Neural cell (in vitro differentiated cells): ENCODE measurements at regions not wholly inside any gene's neighbourhood (a gene's known extent, or its start where the extent isn't known, plus 50 kb on each side); places are given as distances from the start of the nearest gene placed in this dataset.
"Not testable (repeated sequence)": the region's sequence is repeated elsewhere in the genome, so short reads cannot be mapped to it uniquely, and the experiment has no call there.

Source experiments
- H2AFZ ChIP-seq: fragments of 200-600, 300-800 bp; sonication (generic), shearing (Covaris generic); 2 replicates; pipeline ENCODE4 v1.6.0; 2014; ENCODE audit warnings: low read depth, mild to moderate bottlenecking, antibody characterized with exemption, low read length, moderate library complexity
- H3F3A ChIP-seq: fragments of 200-600 bp; shearing (Covaris generic); 2 replicates; pipeline ENCODE4 v1.6.1; 2016; ENCODE audit warnings: mild to moderate bottlenecking, moderate library complexity, mixed read lengths, antibody characterized with exemption, low read length; ENCODE audit not compliant: insufficient read depth, poor library complexity, severe bottlenecking
- H3K27ac ChIP-seq: fragments of 200-600, 300-800 bp; sonication (generic), shearing (Covaris generic); 2 replicates; pipeline ENCODE4 v1.5.1; 2014; ENCODE audit warnings: mild to moderate bottlenecking, low read length, moderate library complexity
- H3K27me3 ChIP-seq: fragments of 300-800, 200-600 bp; sonication (generic), shearing (Covaris generic); 2 replicates; pipeline ENCODE4 v1.6.0; 2014; ENCODE audit warnings: mild to moderate bottlenecking, low read depth, low read length, moderate library complexity; ENCODE audit not compliant: insufficient read depth
- H3K36me3 ChIP-seq: fragments of 300-800, 200-600 bp; sonication (generic), shearing (Covaris generic); 2 replicates; pipeline ENCODE4 v1.5.1; 2014; ENCODE audit warnings: mild to moderate bottlenecking, antibody characterized with exemption, low read length, moderate library complexity; ENCODE audit not compliant: insufficient read depth
- H3K4me2 ChIP-seq: fragments of 300-800, 200-600 bp; sonication (generic), shearing (Covaris generic); 2 replicates; pipeline ENCODE4 v1.6.0; 2014; ENCODE audit warnings: mild to moderate bottlenecking, low read length
- H3K4me3 ChIP-seq: fragments of 300-800, 200-600 bp; sonication (generic), shearing (Covaris generic); 2 replicates; pipeline ENCODE4 v1.5.1; 2014; ENCODE audit warnings: mild to moderate bottlenecking, low read length, moderate library complexity
- H3K79me2 ChIP-seq: fragments of 200-600 bp; shearing (Covaris generic); replicated peaks from 2 replicates; pipeline ENCODE4 v1.6.0; 2014; ENCODE audit warnings: mild to moderate bottlenecking, low read length, moderate library complexity; ENCODE audit not compliant: insufficient read depth
- H3K9ac ChIP-seq: fragments of 300-800, 200-600 bp; sonication (generic), shearing (Covaris generic); 2 replicates; pipeline ENCODE4 v1.6.1; 2016; ENCODE audit warnings: mild to moderate bottlenecking, low read length, mixed read lengths
- H3K9me2 ChIP-seq: fragments of 200-600 bp; shearing (Covaris generic); 2 replicates; pipeline ENCODE4 v1.6.1; 2016; ENCODE audit warnings: mild to moderate bottlenecking, low read length, mixed read lengths; ENCODE audit not compliant: insufficient read depth
- H3K9me3 ChIP-seq: fragments of 200-600, 300-800 bp; sonication (generic), shearing (Covaris generic); 2 replicates; pipeline ENCODE4 v1.6.1; 2016; ENCODE audit warnings: mild to moderate bottlenecking, mixed run types, low read length, moderate library complexity, mixed read lengths
- H4K20me1 ChIP-seq: fragments of 200-600 bp; shearing (Covaris generic); 2 replicates; pipeline ENCODE4 v1.6.1; 2016; ENCODE audit warnings: mild to moderate bottlenecking, mixed run types; ENCODE audit not compliant: insufficient read depth
- CTCF ChIP-seq: fragments of 450-650 bp; IDR thresholded peaks from 2 replicates; pipeline ENCODE4 v1.5.1; 2014; ENCODE audit warnings: antibody characterized with exemption, mild to moderate bottlenecking, moderate library complexity; ENCODE audit not compliant: poor library complexity, severe bottlenecking
- EP300 ChIP-seq: fragments of 450-650 bp; conservative IDR thresholded peaks from 2 replicates; pipeline ENCODE4 v1.6.1; 2014; ENCODE audit warnings: antibody characterized with exemption, mild to moderate bottlenecking, moderate library complexity; ENCODE audit not compliant: poor library complexity, severe bottlenecking
- EZH2 ChIP-seq: fragments of 200-600, 300-800 bp; shearing (Covaris generic), sonication (generic); IDR thresholded peaks from 2 replicates; pipeline ENCODE4 v1.6.1; 2014; ENCODE audit warnings: antibody characterized with exemption, low read length, borderline replicate concordance, mild to moderate bottlenecking; ENCODE audit not compliant: insufficient read depth, poor library complexity, severe bottlenecking
- MXI1 ChIP-seq: fragments of 450-650 bp; conservative IDR thresholded peaks from 2 replicates; pipeline ENCODE4 v1.6.1; 2014; ENCODE audit warnings: antibody characterized with exemption, mild to moderate bottlenecking; ENCODE audit not compliant: poor library complexity, severe bottlenecking
- POLR2AphosphoS5 ChIP-seq: IDR thresholded peaks from 2 replicates; pipeline ENCODE4 v1.6.1; 2012
- RAD21 ChIP-seq: fragments of 450-650 bp; conservative IDR thresholded peaks from 2 replicates; pipeline ENCODE4 v1.6.1; 2014; ENCODE audit warnings: antibody characterized with exemption, mild to moderate bottlenecking, moderate library complexity
- SMC3 ChIP-seq: fragments of 450-650 bp; conservative IDR thresholded peaks from 2 replicates; pipeline ENCODE4 v1.6.1; 2014; ENCODE audit warnings: antibody characterized with exemption, mild to moderate bottlenecking, moderate library complexity; ENCODE audit not compliant: poor library complexity
- TF ChIP-seq, protein P1 (sequence below): IDR thresholded peaks from 2 replicates; pipeline ENCODE4 v1.6.1; 2012; ENCODE audit warnings: borderline replicate concordance

DNA sequence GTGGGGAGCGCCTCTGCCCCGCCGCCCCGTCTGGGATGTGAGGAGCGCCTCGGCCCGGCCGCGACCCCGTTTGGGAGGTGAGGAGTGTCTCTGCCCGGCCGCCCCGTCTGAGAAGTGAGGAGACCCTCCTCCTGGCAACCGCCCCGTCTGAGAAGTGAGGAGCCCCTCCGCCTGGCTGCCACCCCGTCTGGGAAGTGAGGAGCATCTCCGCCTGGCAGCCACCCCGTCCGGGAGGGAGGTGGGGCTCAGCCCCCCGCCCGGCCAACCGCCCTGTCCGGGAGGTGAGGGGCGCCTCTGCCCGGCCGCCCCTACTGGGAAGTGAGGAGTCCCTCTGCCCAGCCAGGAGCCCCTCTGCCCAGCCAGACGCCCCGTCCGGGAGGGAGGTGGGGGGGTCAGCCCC, 61.8 kb upstream of the SVIL start:
- peaks cover 15% of the 10 kb centered on the region for H3K79me2 ChIP-seq
- not testable (repeated sequence) for H3K27ac ChIP-seq, H3K27me3 ChIP-seq, H3F3A ChIP-seq, H3K9me2 ChIP-seq, H3K36me3 ChIP-seq, H3K4me2 ChIP-seq, H3K4me3 ChIP-seq, H3K9me3 ChIP-seq, H4K20me1 ChIP-seq, H3K9ac ChIP-seq, H2AFZ ChIP-seq

DNA sequence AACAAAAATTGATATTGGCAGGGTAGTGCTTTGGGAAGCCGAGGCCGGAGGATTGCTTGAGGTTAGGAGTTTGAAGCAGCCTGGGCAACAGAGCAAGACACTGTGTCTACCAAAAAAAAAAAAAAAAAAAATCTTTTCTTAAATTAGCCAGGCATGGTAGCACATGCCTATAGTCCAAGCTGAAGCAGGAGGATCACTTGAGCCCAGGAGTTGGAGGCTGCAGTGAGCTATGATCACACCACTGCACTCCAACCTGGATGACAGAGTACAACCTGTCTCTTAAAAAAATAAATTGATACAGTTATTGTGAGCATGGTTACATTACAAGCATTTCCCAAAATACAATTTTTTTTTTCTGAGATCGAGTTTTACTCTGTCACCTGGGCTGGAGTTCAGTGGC, 59.4 kb upstream of the SVIL start:
- no peaks in the 10 kb centered on the region for H3K27me3 ChIP-seq
- H3K79me2 ChIP-seq = peaks cover 15% of the 10 kb centered on the region

GRCh38 chr10:29692121-29692539, 57.4 kb upstream of the SVIL start:
- no peak overlapping the region for H3K27ac ChIP-seq
- H3K36me3 ChIP-seq = no peaks in the 10 kb centered on the region
- no peaks in the 10 kb centered on the region for H3K9me2 ChIP-seq
- H3K79me2 ChIP-seq = peaks cover 15% of the 10 kb centered on the region
- no peak overlapping the region for H3K9ac ChIP-seq
- no peaks in the 10 kb centered on the region for H3K27me3 ChIP-seq
- TF ChIP-seq MXI1 (no peak), POLR2AphosphoS5 (no peak), RAD21 (no peak), EZH2 (no peak), EP300 (no peak)
- no peaks in the 10 kb centered on the region for H3K9me3 ChIP-seq
- H3K4me3 ChIP-seq = no peak overlapping the region
- no peak overlapping the region for H3K4me2 ChIP-seq
- H4K20me1 ChIP-seq = no peaks in the 10 kb centered on the region
- H2AFZ ChIP-seq = no peak overlapping the region
- H3F3A ChIP-seq = no peaks in the 10 kb centered on the region

More for the DNA sequence above, 59.4 kb upstream of the SVIL start:
- no peaks in the 10 kb centered on the region for H3F3A ChIP-seq
- H3K9ac ChIP-seq = no peak overlapping the region
- no peak overlapping the region for H3K4me3 ChIP-seq
- H3K36me3 ChIP-seq = no peaks in the 10 kb centered on the region
- no peaks in the 10 kb centered on the region for H3K9me3 ChIP-seq
- TF ChIP-seq RAD21 (no peak), CTCF (no peak), POLR2AphosphoS5 (no peak), SMC3 (no peak)
- TF ChIP-seq, protein P1, sequence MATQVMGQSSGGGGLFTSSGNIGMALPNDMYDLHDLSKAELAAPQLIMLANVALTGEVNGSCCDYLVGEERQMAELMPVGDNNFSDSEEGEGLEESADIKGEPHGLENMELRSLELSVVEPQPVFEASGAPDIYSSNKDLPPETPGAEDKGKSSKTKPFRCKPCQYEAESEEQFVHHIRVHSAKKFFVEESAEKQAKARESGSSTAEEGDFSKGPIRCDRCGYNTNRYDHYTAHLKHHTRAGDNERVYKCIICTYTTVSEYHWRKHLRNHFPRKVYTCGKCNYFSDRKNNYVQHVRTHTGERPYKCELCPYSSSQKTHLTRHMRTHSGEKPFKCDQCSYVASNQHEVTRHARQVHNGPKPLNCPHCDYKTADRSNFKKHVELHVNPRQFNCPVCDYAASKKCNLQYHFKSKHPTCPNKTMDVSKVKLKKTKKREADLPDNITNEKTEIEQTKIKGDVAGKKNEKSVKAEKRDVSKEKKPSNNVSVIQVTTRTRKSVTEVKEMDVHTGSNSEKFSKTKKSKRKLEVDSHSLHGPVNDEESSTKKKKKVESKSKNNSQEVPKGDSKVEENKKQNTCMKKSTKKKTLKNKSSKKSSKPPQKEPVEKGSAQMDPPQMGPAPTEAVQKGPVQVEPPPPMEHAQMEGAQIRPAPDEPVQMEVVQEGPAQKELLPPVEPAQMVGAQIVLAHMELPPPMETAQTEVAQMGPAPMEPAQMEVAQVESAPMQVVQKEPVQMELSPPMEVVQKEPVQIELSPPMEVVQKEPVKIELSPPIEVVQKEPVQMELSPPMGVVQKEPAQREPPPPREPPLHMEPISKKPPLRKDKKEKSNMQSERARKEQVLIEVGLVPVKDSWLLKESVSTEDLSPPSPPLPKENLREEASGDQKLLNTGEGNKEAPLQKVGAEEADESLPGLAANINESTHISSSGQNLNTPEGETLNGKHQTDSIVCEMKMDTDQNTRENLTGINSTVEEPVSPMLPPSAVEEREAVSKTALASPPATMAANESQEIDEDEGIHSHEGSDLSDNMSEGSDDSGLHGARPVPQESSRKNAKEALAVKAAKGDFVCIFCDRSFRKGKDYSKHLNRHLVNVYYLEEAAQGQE = no peak
- no peaks in the 10 kb centered on the region for H3K9me2 ChIP-seq
- no peaks in the 10 kb centered on the region for H4K20me1 ChIP-seq
- no peak overlapping the region for H3K27ac ChIP-seq
- H3K4me2 ChIP-seq = no peak overlapping the region
- H2AFZ ChIP-seq = no peak overlapping the region
